Gastrocnemius medialis (tissue), 4 donors: ENCODE measurements at regions not wholly inside any gene's neighbourhood (a gene's known extent, or its start where the extent isn't known, plus 50 kb on each side); places are given as distances from the start of the nearest gene placed in this dataset.
"Not testable (repeated sequence)": the region's sequence is repeated elsewhere in the genome, so short reads cannot be mapped to it uniquely, and the experiment has no call there.

Experiments used
- ATAC-seq, 2 donors: fragments of 150-250 bp; one replicate each; pipeline ENCODE4 v1.9.1; 2016
- DNase-seq, 2 donors: peaks; one replicate each; pipeline ENCODE4 v3.0.0-alpha.2; 2019
- H3K27ac ChIP-seq, 4 donors: fragments of 200-600 bp; sonication (generic); 1 replicate in 1 of 4; 2 replicates in 3 of 4; pipeline ENCODE4 v1.5.1; 2016 to 2018; ENCODE audit warnings: mild to moderate bottlenecking in 2 of 4, moderate library complexity in 1 of 4
- H3K27me3 ChIP-seq, 3 donors: fragments of 200-600 bp; sonication (generic) in 2 of 3; 1 replicate in 1 of 3; 2 replicates in 2 of 3; pipeline versions ENCODE4 v1.5.1 to v1.6.0; 2016 to 2019; ENCODE audit warnings: mild to moderate bottlenecking in 1 of 3, moderate library complexity in 1 of 3
- H3K36me3 ChIP-seq, 2 donors: fragments of 200-600 bp; sonication (generic) in 1 of 2; one replicate each; pipeline ENCODE4 v1.5.1; 2017 to 2018
- H3K4me1 ChIP-seq, 2 donors: fragments of 200-600 bp; sonication (generic) in 1 of 2; one replicate each; pipeline ENCODE4 v1.5.1; 2016 to 2017; ENCODE audit warnings: mild to moderate bottlenecking in 2 of 2
- H3K4me3 ChIP-seq, 4 donors: fragments of 200-600 bp; sonication (generic) in 3 of 4; 1 replicate in 1 of 4; 2 replicates in 3 of 4; pipeline ENCODE4 v1.5.1; 2016 to 2019; ENCODE audit warnings: mild to moderate bottlenecking in 2 of 4
- H3K9me3 ChIP-seq, 3 donors: fragments of 200-600 bp; sonication (generic) in 2 of 3; 1 replicate in 1 of 3; 2 replicates in 2 of 3; pipeline ENCODE4 v1.5.1; 2016 to 2019
- POLR2A ChIP-seq, 2 donors: fragments of 450-650 bp; IDR thresholded peaks; one replicate each; pipeline ENCODE4 v1.6.1; 2017; ENCODE audit warnings: antibody characterized with exemption in 2 of 2, mild to moderate bottlenecking in 2 of 2, moderate library complexity in 2 of 2
- in situ Hi-C, 4 donors: fragments of 200-750 bp; cut with MboI; loops; one replicate each; pipeline versions ENCODE4 v1.15.0 to v1.8.0; 2017; ENCODE audit warnings: low sequenced_read_pairs in 4 of 4
- intact Hi-C: fragments of 100-400 bp; cut with DNase I; formaldehyde crosslinking; loops from one replicate; pipeline ENCODE4 v1.15.1; 2023; ENCODE audit warnings: low total_unique reads
- TF ChIP-seq, protein P1 (sequence below), 5 experiments: fragments of 450-650 bp in 3 of 5; fragments of 200-600 bp in 2 of 5; sonication (generic) in 2 of 5; IDR thresholded peaks in 4 of 5; conservative IDR thresholded peaks in 1 of 5; 1 replicate in 4 of 5; 2 replicates in 1 of 5; pipeline ENCODE4 v1.5.1; 2016 to 2019; ENCODE audit warnings: antibody characterized with exemption in 5 of 5, mild to moderate bottlenecking in 3 of 5, moderate library complexity in 3 of 5

DNA sequence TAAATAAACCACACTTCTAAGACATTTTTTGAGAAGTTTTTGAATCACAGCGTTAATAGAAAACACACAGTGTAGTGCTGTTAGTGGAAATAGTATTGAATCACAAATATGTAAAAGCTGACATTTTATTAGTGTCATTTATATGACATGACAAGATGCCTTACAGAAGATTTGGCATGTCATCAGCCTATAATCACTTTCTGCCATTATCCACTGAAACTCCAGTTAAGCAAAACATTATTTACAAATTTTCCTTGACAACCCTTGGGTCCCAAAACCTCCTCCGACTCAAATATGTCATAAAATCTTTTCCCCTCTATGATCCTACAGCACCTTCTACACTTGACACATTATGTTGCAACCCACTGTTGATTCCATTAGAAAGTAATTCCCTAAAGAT, 376.9 kb upstream of the LRFN5 start:
- intact Hi-C loops: no loop called here

DNA sequence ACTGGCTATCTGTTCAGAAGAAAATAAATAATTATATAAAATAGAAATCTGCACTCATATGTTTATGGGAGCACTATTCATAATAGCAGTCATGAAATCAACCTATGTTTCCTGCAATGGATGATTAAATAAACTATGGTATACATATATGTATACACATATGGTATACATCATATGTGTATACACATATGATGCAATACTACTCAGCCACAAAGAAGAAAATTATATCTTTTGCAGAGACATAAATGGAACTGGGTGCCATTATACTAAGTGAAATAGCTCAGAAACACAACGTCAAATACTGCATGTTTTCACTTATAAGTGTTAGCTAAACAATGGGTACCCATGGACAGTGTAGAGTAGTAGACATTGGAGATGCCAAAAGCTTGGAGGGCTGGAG, 381.2 kb upstream of the LRFN5 start:
- intact Hi-C loops: no loop called here
- no peak for TF ChIP-seq POLR2A (IDR thresholded peaks at IDR 0.05)
- TF ChIP-seq, protein P1, sequence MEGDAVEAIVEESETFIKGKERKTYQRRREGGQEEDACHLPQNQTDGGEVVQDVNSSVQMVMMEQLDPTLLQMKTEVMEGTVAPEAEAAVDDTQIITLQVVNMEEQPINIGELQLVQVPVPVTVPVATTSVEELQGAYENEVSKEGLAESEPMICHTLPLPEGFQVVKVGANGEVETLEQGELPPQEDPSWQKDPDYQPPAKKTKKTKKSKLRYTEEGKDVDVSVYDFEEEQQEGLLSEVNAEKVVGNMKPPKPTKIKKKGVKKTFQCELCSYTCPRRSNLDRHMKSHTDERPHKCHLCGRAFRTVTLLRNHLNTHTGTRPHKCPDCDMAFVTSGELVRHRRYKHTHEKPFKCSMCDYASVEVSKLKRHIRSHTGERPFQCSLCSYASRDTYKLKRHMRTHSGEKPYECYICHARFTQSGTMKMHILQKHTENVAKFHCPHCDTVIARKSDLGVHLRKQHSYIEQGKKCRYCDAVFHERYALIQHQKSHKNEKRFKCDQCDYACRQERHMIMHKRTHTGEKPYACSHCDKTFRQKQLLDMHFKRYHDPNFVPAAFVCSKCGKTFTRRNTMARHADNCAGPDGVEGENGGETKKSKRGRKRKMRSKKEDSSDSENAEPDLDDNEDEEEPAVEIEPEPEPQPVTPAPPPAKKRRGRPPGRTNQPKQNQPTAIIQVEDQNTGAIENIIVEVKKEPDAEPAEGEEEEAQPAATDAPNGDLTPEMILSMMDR (IDR thresholded peaks at IDR 0.05 in 4 of 5, conservative IDR thresholded peaks at IDR 0.05 in 1 of 5): no peak
- no peak overlapping the region for H3K27ac ChIP-seq
- ATAC-seq (no peak), DNase-seq (no peak)
- no peaks in the 10 kb centered on the region for H3K4me1 ChIP-seq
- no peaks in the 10 kb centered on the region for H3K36me3 ChIP-seq
- no peaks in the 10 kb centered on the region for H3K27me3 ChIP-seq
- no peaks in the 10 kb centered on the region for H3K9me3 ChIP-seq
- H3K4me3 ChIP-seq: no peak overlapping the region
- in situ Hi-C loops: no loop called here

More for the DNA sequence above, 376.9 kb upstream of the LRFN5 start:
- in situ Hi-C loops: no loop called here
- Histone ChIP-seq H3K4me1 (no peaks in the 10 kb centered on the region), H3K27me3 (no peaks in the 10 kb centered on the region), H3K9me3 (no peaks in the 10 kb centered on the region), H3K4me3 (no peak overlapping the region), H3K36me3 (no peaks in the 10 kb centered on the region), H3K27ac (no peak overlapping the region)
- TF ChIP-seq, protein P1 (IDR thresholded peaks at IDR 0.05 in 4 of 5, conservative IDR thresholded peaks at IDR 0.05 in 1 of 5): no peak
- no peak for TF ChIP-seq POLR2A (IDR thresholded peaks at IDR 0.05)
- no peak for DNase-seq
- ATAC-seq: no peak

DNA sequence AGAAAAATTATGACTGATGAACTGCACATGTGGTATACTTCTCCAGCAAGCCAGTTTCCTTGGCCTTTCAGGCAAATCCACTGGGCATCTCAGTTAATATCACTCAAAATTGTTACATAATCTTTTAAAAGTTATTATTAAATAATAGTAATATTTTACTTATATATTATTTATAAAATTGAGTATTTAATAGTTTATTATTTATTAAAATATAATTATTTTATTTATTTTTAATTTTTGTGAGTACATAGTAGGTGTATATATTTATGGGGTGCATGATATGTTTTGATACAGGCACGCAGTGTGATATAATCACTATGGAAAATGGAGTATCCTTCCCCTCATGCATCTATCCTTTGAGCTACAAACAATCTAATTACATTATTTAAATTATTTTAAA, 384.1 kb upstream of the LRFN5 start:
- Histone ChIP-seq H3K27me3 (no peaks in the 10 kb centered on the region), H3K4me1 (no peaks in the 10 kb centered on the region), H3K27ac (no peak overlapping the region), H3K4me3 (no peak overlapping the region), H3K9me3 (no peaks in the 10 kb centered on the region), H3K36me3 (no peaks in the 10 kb centered on the region)
- no peak for ATAC-seq
- DNase-seq: no peak
- intact Hi-C loops: no loop called here
- TF ChIP-seq, protein P1 (IDR thresholded peaks at IDR 0.05 in 4 of 5, conservative IDR thresholded peaks at IDR 0.05 in 1 of 5): no peak
- in situ Hi-C loops: no loop called here

DNA sequence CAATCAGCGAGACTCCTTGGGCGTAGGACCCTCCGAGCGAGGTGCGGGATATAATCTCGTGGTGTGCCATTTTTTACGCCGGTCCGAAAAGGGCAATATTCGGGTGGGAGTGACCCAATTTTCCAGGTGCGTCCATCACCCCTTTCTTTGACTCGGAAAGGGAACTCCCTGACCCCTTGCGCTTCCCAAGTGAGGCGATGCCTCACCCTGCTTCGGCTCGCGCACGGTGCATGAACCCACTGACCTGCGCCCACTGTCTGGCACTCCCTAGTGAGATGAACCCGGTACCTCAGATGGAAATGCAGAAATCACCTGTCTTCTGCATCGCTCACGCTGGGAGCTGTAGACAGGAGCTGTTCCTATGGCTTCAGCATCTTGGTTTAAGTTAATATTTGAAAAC, 391.7 kb upstream of the LRFN5 start:
- DNase-seq, H3K36me3 ChIP-seq, H3K4me1 ChIP-seq, H3K27me3 ChIP-seq, intact Hi-C loops, H3K27ac ChIP-seq, ATAC-seq, H3K9me3 ChIP-seq, H3K4me3 ChIP-seq, in situ Hi-C loops: not testable (repeated sequence)

DNA sequence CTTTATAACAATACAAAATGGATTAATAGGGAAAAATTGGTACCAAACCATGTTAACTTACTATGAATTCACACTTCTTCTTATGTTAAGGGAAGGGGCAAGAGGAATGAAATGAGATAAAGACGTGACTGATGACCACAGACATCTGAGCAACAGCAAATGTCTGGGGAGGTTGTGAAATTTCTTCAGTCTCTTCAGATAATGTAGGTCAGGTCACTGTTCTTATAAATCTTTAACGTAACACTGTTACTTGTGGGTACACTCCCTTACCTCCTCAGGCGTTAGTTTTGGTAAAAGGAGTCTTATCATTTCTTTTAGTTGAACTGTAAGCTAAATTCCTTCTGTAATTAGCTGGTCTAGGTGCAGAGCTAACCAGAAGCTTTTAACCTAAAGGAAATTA, 405.0 kb upstream of the LRFN5 start:
- H3K4me1 ChIP-seq: no peaks in the 10 kb centered on the region
- H3K9me3 ChIP-seq: peaks cover 0 to 4% (median 0%) of the 10 kb centered on the region in 3 donors
- intact Hi-C loops: no loop called here
- H3K27ac ChIP-seq: no peak overlapping the region
- in situ Hi-C loops: loop anchor here in 1 of 4 donors (5.0 kb wide), 1 partner anchor 64 kb away; no protein-coding TSS in a partner anchor
- TF ChIP-seq, protein P1 (IDR thresholded peaks at IDR 0.05 in 4 of 5, conservative IDR thresholded peaks at IDR 0.05 in 1 of 5): no peak
- no peak overlapping the region for H3K4me3 ChIP-seq
- H3K36me3 ChIP-seq: no peaks in the 10 kb centered on the region
- ATAC-seq (no peak), DNase-seq (no peak)
- no peaks in the 10 kb centered on the region for H3K27me3 ChIP-seq
